ENCODE measurements at regions not wholly inside any gene's neighbourhood (a gene's known extent, or its start where the extent isn't known, plus 50 kb on each side); places are given as distances from the start of the nearest gene placed in this dataset.

- no peak for DNase-seq (ENCODE audit: low spot score)
These were observed 333.0 kb upstream of the N4BP1 start for GRCh38 chr16:48942996-48943395.

- DNase-seq (ENCODE audit: low spot score), result no peak
These were observed 326.8 kb upstream of the N4BP1 start for GRCh38 chr16:48936811-48937210.

GRCh38 chr16:48932216-48932855 is 322.4 kb upstream of the N4BP1 start:
- DNase-seq (ENCODE audit: low spot score), result no peak

GRCh38 chr16:48930951-48931553 is 321.1 kb upstream of the N4BP1 start:
- no peak for DNase-seq (ENCODE audit: low spot score)

- no peak for DNase-seq (ENCODE audit: low spot score)
These were observed 309.8 kb upstream of the N4BP1 start for GRCh38 chr16:48919791-48920190.

GRCh38 chr16:48918520-48919258 is 308.7 kb upstream of the N4BP1 start:
- no peak for DNase-seq (ENCODE audit: low spot score)

GRCh38 chr16:48916566-48916965 is 306.6 kb upstream of the N4BP1 start:
- no peak for DNase-seq (ENCODE audit: low spot score)

GRCh38 chr16:48914070-48914469 is 304.1 kb upstream of the N4BP1 start:
- no peak for DNase-seq (ENCODE audit: low spot score)

- DNase-seq (ENCODE audit: low spot score), result no peak
These were observed 303.4 kb upstream of the N4BP1 start for GRCh38 chr16:48913384-48913783.

- DNase-seq (ENCODE audit: low spot score), result no peak
These were observed 302.4 kb upstream of the N4BP1 start for GRCh38 chr16:48912360-48912759.

GRCh38 chr16:48911700-48912099 is 301.7 kb upstream of the N4BP1 start:
- DNase-seq (ENCODE audit: low spot score), result peak; percentile 16

- no peak for DNase-seq (ENCODE audit: low spot score)
These were observed 300.2 kb upstream of the N4BP1 start for GRCh38 chr16:48910214-48910613.

- no peak for DNase-seq (ENCODE audit: low spot score)
These were observed 299.3 kb upstream of the N4BP1 start for GRCh38 chr16:48909231-48909630.

- no peak for DNase-seq (ENCODE audit: low spot score)
These were observed 298.1 kb upstream of the N4BP1 start for GRCh38 chr16:48907906-48908634.

- DNase-seq (ENCODE audit: low spot score), result no peak
These were observed 295.9 kb upstream of the N4BP1 start for GRCh38 chr16:48905632-48906505.

GRCh38 chr16:48904333-48904732 is 294.4 kb upstream of the N4BP1 start:
- DNase-seq (ENCODE audit: low spot score), result no peak

GRCh38 chr16:48903039-48903438 is 293.1 kb upstream of the N4BP1 start:
- DNase-seq (ENCODE audit: low spot score), result no peak

GRCh38 chr16:48901712-48902374 is 291.9 kb upstream of the N4BP1 start:
- DNase-seq (ENCODE audit: low spot score), result peak; percentile 11

- no peak for DNase-seq (ENCODE audit: low spot score)
These were observed 289.5 kb upstream of the N4BP1 start for GRCh38 chr16:48899500-48899899.

- DNase-seq (ENCODE audit: low spot score), result no peak
These were observed 287.8 kb upstream of the N4BP1 start for GRCh38 chr16:48897698-48898205.

GRCh38 chr16:48895142-48895541 is 285.2 kb upstream of the N4BP1 start:
- DNase-seq (ENCODE audit: low spot score), result no peak
